B cell (primary cell): ENCODE measurements at regions not wholly inside any gene's neighbourhood (a gene's known extent, or its start where the extent isn't known, plus 50 kb on each side); places are given as distances from the start of the nearest gene placed in this dataset.

Experiments used
- EZH2 ChIP-seq: IDR thresholded peaks from 2 replicates; pipeline ENCODE4 v1.6.1; 2012; ENCODE audit warnings: borderline replicate concordance, low read depth, mild to moderate bottlenecking, moderate library complexity, low read length; ENCODE audit not compliant: insufficient read depth, poor library complexity, severe bottlenecking
- TF ChIP-seq, protein P1 (sequence below): fragments of 200-600 bp; IDR thresholded peaks from one replicate; pipeline ENCODE4 v1.8.0; 2022; ENCODE audit warnings: antibody characterized with exemption, mild to moderate bottlenecking

DNA sequence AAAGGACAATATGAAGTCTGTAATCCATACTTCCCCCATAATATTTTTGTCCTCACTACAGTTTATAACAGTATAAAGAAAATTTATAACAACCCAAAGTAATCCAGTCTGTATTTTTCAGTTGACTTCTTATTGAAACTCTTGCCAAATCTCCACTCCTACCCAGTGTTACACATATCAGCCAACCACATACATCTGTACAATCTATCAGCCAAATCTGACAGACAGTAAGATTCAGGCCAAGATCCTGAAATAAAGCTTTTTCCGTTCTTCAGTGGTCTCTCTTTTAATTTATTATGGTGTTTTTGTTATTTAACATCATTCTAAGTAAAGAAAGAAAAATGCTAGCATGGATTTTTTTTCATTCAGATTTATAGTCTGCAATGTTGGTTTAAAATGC is 2370.9 kb upstream of the RAG2 start:
- TF ChIP-seq, protein P1, sequence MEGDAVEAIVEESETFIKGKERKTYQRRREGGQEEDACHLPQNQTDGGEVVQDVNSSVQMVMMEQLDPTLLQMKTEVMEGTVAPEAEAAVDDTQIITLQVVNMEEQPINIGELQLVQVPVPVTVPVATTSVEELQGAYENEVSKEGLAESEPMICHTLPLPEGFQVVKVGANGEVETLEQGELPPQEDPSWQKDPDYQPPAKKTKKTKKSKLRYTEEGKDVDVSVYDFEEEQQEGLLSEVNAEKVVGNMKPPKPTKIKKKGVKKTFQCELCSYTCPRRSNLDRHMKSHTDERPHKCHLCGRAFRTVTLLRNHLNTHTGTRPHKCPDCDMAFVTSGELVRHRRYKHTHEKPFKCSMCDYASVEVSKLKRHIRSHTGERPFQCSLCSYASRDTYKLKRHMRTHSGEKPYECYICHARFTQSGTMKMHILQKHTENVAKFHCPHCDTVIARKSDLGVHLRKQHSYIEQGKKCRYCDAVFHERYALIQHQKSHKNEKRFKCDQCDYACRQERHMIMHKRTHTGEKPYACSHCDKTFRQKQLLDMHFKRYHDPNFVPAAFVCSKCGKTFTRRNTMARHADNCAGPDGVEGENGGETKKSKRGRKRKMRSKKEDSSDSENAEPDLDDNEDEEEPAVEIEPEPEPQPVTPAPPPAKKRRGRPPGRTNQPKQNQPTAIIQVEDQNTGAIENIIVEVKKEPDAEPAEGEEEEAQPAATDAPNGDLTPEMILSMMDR = no peak
- no peak for TF ChIP-seq EZH2
